K562 (cell line): ENCODE measurements at regions not wholly inside any gene's neighbourhood (a gene's known extent, or its start where the extent isn't known, plus 50 kb on each side); places are given as distances from the start of the nearest gene placed in this dataset.

ENCODE experiments used
- EP300 ChIP-seq: IDR thresholded peaks from 2 replicates; pipeline ENCODE4 v1.6.1; 2012; ENCODE audit warnings: low read length, improper control_type of control experiment
- MEF2A ChIP-seq: IDR thresholded peaks from 2 replicates; pipeline ENCODE4 v1.6.1; 2011; ENCODE audit warnings: low read depth, mild to moderate bottlenecking, low read length, moderate library complexity; ENCODE audit not compliant: control insufficient read depth
- NCOA1 ChIP-seq: fragments of 450-650 bp; IDR thresholded peaks from 2 replicates; pipeline ENCODE4 v1.6.1; 2016; ENCODE audit warnings: low read depth
- ZNF561 ChIP-seq: fragments of 450-650 bp; formaldehyde crosslinking; conservative IDR thresholded peaks from 2 replicates; pipeline ENCODE4 v1.4.0; 2020; ENCODE audit warnings: mild to moderate bottlenecking, moderate library complexity
- ZNF696 ChIP-seq: fragments of 250-450 bp; sonication (Bioruptor Pico); conservative IDR thresholded peaks from 2 replicates; pipeline ENCODE4 v1.4.0; 2020; ENCODE audit warnings: mild to moderate bottlenecking, moderate library complexity
- TF ChIP-seq, protein P1 (sequence below): fragments of 450-650 bp; IDR thresholded peaks from 2 replicates; pipeline ENCODE4 v1.6.1; 2017; ENCODE audit warnings: antibody characterized with exemption, mild to moderate bottlenecking
- TF ChIP-seq, protein P2 (sequence below), 2 experiments: fragments of 450-650 bp; conservative IDR thresholded peaks; 2 replicates each; pipeline ENCODE4 v1.6.1; 2017; ENCODE audit warnings: mild to moderate bottlenecking in 2 of 2, moderate library complexity in 2 of 2
- TF ChIP-seq, protein P3 (sequence below): fragments of 450-650 bp; formaldehyde crosslinking; IDR thresholded peaks from 2 replicates; pipeline ENCODE4 v1.4.0; 2022; ENCODE audit warnings: missing genetic modification characterization
- TF ChIP-seq, protein P4 (sequence below): sonication (generic); formaldehyde crosslinking; IDR thresholded peaks from 2 replicates; pipeline ENCODE4 v1.8.1; 2023; ENCODE audit warnings: mild to moderate bottlenecking, missing genetic modification reagents
- TF ChIP-seq, protein P5 (sequence below), 3 experiments: IDR thresholded peaks in 2 of 3; conservative IDR thresholded peaks in 1 of 3; 2 replicates each; pipeline ENCODE4 v1.5.1; 2011 to 2012; ENCODE audit warnings: low read length in 3 of 3, mild to moderate bottlenecking in 3 of 3, control low read depth in 2 of 3, improper control_type of control experiment in 1 of 3, inconsistent platforms in 1 of 3, low read depth in 1 of 3, mixed read lengths in 1 of 3, moderate library complexity in 1 of 3; ENCODE audit not compliant: insufficient read depth in 2 of 3

DNA sequence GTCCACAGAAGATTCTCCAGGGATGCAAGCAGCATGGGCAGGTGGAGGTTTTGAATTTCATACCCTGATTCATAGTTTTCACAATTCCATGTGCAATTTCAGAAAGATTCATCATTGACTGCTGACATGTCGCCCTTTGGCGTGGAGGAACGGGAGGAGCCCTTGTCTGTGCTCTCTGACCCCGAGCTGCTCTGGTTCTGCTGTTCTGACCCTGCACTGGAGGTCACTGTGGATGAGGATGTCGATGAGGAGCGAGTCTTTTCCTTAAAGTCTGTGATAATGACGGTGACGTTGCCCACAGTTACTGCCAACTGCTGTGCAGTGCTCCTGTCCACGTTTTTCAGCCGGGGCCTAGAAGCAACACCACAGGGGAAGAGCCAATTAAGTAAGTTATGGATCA, 470.0 kb downstream of the SHQ1 start:
- TF ChIP-seq NCOA1, result no peak
- no peak for TF ChIP-seq MEF2A
- TF ChIP-seq ZNF696 (CRISPR knock-in tag), result no peak
- TF ChIP-seq, protein P1, sequence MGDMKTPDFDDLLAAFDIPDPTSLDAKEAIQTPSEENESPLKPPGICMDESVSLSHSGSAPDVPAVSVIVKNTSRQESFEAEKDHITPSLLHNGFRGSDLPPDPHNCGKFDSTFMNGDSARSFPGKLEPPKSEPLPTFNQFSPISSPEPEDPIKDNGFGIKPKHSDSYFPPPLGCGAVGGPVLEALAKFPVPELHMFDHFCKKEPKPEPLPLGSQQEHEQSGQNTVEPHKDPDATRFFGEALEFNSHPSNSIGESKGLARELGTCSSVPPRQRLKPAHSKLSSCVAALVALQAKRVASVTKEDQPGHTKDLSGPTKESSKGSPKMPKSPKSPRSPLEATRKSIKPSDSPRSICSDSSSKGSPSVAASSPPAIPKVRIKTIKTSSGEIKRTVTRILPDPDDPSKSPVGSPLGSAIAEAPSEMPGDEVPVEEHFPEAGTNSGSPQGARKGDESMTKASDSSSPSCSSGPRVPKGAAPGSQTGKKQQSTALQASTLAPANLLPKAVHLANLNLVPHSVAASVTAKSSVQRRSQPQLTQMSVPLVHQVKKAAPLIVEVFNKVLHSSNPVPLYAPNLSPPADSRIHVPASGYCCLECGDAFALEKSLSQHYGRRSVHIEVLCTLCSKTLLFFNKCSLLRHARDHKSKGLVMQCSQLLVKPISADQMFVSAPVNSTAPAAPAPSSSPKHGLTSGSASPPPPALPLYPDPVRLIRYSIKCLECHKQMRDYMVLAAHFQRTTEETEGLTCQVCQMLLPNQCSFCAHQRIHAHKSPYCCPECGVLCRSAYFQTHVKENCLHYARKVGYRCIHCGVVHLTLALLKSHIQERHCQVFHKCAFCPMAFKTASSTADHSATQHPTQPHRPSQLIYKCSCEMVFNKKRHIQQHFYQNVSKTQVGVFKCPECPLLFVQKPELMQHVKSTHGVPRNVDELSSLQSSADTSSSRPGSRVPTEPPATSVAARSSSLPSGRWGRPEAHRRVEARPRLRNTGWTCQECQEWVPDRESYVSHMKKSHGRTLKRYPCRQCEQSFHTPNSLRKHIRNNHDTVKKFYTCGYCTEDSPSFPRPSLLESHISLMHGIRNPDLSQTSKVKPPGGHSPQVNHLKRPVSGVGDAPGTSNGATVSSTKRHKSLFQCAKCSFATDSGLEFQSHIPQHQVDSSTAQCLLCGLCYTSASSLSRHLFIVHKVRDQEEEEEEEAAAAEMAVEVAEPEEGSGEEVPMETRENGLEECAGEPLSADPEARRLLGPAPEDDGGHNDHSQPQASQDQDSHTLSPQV, result no peak
- TF ChIP-seq, protein P2, sequence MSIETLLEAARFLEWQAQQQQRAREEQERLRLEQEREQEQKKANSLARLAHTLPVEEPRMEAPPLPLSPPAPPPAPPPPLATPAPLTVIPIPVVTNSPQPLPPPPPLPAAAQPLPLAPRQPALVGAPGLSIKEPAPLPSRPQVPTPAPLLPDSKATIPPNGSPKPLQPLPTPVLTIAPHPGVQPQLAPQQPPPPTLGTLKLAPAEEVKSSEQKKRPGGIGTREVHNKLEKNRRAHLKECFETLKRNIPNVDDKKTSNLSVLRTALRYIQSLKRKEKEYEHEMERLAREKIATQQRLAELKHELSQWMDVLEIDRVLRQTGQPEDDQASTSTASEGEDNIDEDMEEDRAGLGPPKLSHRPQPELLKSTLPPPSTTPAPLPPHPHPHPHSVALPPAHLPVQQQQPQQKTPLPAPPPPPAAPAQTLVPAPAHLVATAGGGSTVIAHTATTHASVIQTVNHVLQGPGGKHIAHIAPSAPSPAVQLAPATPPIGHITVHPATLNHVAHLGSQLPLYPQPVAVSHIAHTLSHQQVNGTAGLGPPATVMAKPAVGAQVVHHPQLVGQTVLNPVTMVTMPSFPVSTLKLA (conservative IDR thresholded peaks at IDR 0.05), result no peak
- TF ChIP-seq, protein P3, sequence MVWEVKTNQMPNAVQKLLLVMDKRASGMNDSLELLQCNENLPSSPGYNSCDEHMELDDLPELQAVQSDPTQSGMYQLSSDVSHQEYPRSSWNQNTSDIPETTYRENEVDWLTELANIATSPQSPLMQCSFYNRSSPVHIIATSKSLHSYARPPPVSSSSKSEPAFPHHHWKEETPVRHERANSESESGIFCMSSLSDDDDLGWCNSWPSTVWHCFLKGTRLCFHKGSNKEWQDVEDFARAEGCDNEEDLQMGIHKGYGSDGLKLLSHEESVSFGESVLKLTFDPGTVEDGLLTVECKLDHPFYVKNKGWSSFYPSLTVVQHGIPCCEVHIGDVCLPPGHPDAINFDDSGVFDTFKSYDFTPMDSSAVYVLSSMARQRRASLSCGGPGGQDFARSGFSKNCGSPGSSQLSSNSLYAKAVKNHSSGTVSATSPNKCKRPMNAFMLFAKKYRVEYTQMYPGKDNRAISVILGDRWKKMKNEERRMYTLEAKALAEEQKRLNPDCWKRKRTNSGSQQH, result no peak
- TF ChIP-seq, protein P4, sequence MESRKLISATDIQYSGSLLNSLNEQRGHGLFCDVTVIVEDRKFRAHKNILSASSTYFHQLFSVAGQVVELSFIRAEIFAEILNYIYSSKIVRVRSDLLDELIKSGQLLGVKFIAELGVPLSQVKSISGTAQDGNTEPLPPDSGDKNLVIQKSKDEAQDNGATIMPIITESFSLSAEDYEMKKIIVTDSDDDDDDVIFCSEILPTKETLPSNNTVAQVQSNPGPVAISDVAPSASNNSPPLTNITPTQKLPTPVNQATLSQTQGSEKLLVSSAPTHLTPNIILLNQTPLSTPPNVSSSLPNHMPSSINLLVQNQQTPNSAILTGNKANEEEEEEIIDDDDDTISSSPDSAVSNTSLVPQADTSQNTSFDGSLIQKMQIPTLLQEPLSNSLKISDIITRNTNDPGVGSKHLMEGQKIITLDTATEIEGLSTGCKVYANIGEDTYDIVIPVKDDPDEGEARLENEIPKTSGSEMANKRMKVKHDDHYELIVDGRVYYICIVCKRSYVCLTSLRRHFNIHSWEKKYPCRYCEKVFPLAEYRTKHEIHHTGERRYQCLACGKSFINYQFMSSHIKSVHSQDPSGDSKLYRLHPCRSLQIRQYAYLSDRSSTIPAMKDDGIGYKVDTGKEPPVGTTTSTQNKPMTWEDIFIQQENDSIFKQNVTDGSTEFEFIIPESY (CRISPR knock-in tag), result no peak
- TF ChIP-seq ZNF561 (CRISPR knock-in tag), result no peak
- TF ChIP-seq, protein P5, sequence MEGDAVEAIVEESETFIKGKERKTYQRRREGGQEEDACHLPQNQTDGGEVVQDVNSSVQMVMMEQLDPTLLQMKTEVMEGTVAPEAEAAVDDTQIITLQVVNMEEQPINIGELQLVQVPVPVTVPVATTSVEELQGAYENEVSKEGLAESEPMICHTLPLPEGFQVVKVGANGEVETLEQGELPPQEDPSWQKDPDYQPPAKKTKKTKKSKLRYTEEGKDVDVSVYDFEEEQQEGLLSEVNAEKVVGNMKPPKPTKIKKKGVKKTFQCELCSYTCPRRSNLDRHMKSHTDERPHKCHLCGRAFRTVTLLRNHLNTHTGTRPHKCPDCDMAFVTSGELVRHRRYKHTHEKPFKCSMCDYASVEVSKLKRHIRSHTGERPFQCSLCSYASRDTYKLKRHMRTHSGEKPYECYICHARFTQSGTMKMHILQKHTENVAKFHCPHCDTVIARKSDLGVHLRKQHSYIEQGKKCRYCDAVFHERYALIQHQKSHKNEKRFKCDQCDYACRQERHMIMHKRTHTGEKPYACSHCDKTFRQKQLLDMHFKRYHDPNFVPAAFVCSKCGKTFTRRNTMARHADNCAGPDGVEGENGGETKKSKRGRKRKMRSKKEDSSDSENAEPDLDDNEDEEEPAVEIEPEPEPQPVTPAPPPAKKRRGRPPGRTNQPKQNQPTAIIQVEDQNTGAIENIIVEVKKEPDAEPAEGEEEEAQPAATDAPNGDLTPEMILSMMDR (IDR thresholded peaks at IDR 0.05 in 2 of 3, conservative IDR thresholded peaks at IDR 0.05 in 1 of 3; ENCODE audit: insufficient read depth in 2 of 3, low read depth in 1 of 3, low read length in 3 of 3), result no peak
- TF ChIP-seq EP300, result no peak
